ENCODE measurements at regions not wholly inside any gene's neighbourhood (a gene's known extent, or its start where the extent isn't known, plus 50 kb on each side); places are given as distances from the start of the nearest gene placed in this dataset.

- H3K27me3 Mint-ChIP-seq (ENCODE audit: low read depth in 3 of 3) = no peaks in the 10 kb centered on the region
- no peak overlapping the region for H3K4me3 Mint-ChIP-seq
- H3K9me3 ChIP-seq (replicated peaks in 1 of 2; ENCODE audit: control insufficient read depth in 1 of 2, insufficient read depth in 1 of 2, low read length in 2 of 2) = peaks cover 7 to 28% of the 10 kb centered on the region in 2 donors
- no peaks in the 10 kb centered on the region for H3K4me1 ChIP-seq (ENCODE audit: control insufficient read depth in 1 of 2, insufficient read depth in 2 of 2, low read length in 2 of 2)
- no peak overlapping the region for H3K27ac Mint-ChIP-seq
- H3K4me3 ChIP-seq (replicated peaks in 1 of 3; ENCODE audit: low read depth in 2 of 3, low read length in 3 of 3) = no peak overlapping the region
- no peak overlapping the region for H3K9ac ChIP-seq (ENCODE audit: insufficient read depth, low read length, poor library complexity, severe bottlenecking)
- H4K20me1 ChIP-seq (ENCODE audit: insufficient read depth, low read length) = no peaks in the 10 kb centered on the region
- no peak overlapping the region for H3K4me2 ChIP-seq (replicated peaks; ENCODE audit: extremely low read depth, low read length, poor library complexity, severe bottlenecking)
- no peak for TF ChIP-seq CTCF (IDR thresholded peaks at IDR 0.05)
- WGBS (ENCODE audit: insufficient coverage) = 70% methylated on average over 2 of the region's 4 CpGs
- no peak overlapping the region for H2AFZ ChIP-seq (ENCODE audit: insufficient read depth, low read depth, low read length, poor library complexity, severe bottlenecking)
- DNase-seq = no peak
- H3K27ac ChIP-seq (ENCODE audit: low read depth in 1 of 2, low read length in 2 of 2) = no peak overlapping the region
- intact Hi-C loops (cut with micrococcal nuclease) = no loop called here
- no peaks in the 10 kb centered on the region for H3K36me3 Mint-ChIP-seq
- H3K79me2 ChIP-seq (ENCODE audit: insufficient read depth, low read length) = no peaks in the 10 kb centered on the region
- H3K9me3 Mint-ChIP-seq = peaks cover 7 to 19% (median 8%) of the 10 kb centered on the region in 7 donors
- no peaks in the 10 kb centered on the region for H3K4me1 Mint-ChIP-seq
- H3K27me3 ChIP-seq (ENCODE audit: control insufficient read depth in 2 of 2, insufficient read depth in 2 of 2, low read length in 2 of 2) = no peaks in the 10 kb centered on the region
- no peaks in the 10 kb centered on the region for H3K36me3 ChIP-seq (replicated peaks in 1 of 2; ENCODE audit: control insufficient read depth in 1 of 2, insufficient read depth in 2 of 2, low read length in 2 of 2)
Observed at GRCh38 chr3:20861454-20861853, 675.4 kb upstream of the SGO1 start.

- Mint-ChIP-seq H3K4me1 (no peaks in the 10 kb centered on the region), H3K9me3 (peaks cover 2 to 9% (median 3%) of the 10 kb centered on the region in 7 donors), H3K36me3 (no peaks in the 10 kb centered on the region), H3K27ac (no peak overlapping the region), H3K27me3 (ENCODE audit: low read depth in 3 of 3) (no peaks in the 10 kb centered on the region), H3K4me3 (no peak overlapping the region)
- H3K36me3 ChIP-seq (replicated peaks in 1 of 2; ENCODE audit: control insufficient read depth in 1 of 2, insufficient read depth in 2 of 2, low read length in 2 of 2) = no peaks in the 10 kb centered on the region
- H3K4me3 ChIP-seq (replicated peaks in 1 of 3; ENCODE audit: low read depth in 2 of 3, low read length in 3 of 3) = no peak overlapping the region
- no CpG with 5 or more reads among the region's 2 CpGs for WGBS (ENCODE audit: insufficient coverage)
- H3K27me3 ChIP-seq (ENCODE audit: control insufficient read depth in 2 of 2, insufficient read depth in 2 of 2, low read length in 2 of 2) = no peaks in the 10 kb centered on the region
- H3K4me2 ChIP-seq (replicated peaks; ENCODE audit: extremely low read depth, low read length, poor library complexity, severe bottlenecking) = no peak overlapping the region
- no peaks in the 10 kb centered on the region for H3K4me1 ChIP-seq (ENCODE audit: control insufficient read depth in 1 of 2, insufficient read depth in 2 of 2, low read length in 2 of 2)
- no peak overlapping the region for H3K27ac ChIP-seq (ENCODE audit: low read depth in 1 of 2, low read length in 2 of 2)
- H3K79me2 ChIP-seq (ENCODE audit: insufficient read depth, low read length) = no peaks in the 10 kb centered on the region
- H2AFZ ChIP-seq (ENCODE audit: insufficient read depth, low read depth, low read length, poor library complexity, severe bottlenecking) = no peak overlapping the region
- intact Hi-C loops (cut with micrococcal nuclease) = no loop called here
- H3K9me3 ChIP-seq (replicated peaks in 1 of 2; ENCODE audit: control insufficient read depth in 1 of 2, insufficient read depth in 1 of 2, low read length in 2 of 2) = peaks cover 19 to 41% of the 10 kb centered on the region in 2 donors
- no peaks in the 10 kb centered on the region for H4K20me1 ChIP-seq (ENCODE audit: insufficient read depth, low read length)
- H3K9ac ChIP-seq (ENCODE audit: insufficient read depth, low read length, poor library complexity, severe bottlenecking) = no peak overlapping the region
- TF ChIP-seq CTCF (IDR thresholded peaks at IDR 0.05) = no peak
- DNase-seq = no peak
Observed at GRCh38 chr3:20857636-20858035, 671.6 kb upstream of the SGO1 start.

All from CD14-positive monocyte (primary cell).